Caki2 (cell line): ENCODE measurements at regions not wholly inside any gene's neighbourhood (a gene's known extent, or its start where the extent isn't known, plus 50 kb on each side); places are given as distances from the start of the nearest gene placed in this dataset.

Source experiments
- DNase-seq: peaks from one replicate; pipeline ENCODE4 v3.0.0-alpha.2; 2015; ENCODE audit warnings: low read depth
- in situ Hi-C: cut with HindIII; loops from 2 replicates; pipeline ENCODE4 v1.10.0; 2016; ENCODE audit warnings: low sequenced_read_pairs, low pct_unique_long_range_greater_than_20kb, mixed read lengths

DNA sequence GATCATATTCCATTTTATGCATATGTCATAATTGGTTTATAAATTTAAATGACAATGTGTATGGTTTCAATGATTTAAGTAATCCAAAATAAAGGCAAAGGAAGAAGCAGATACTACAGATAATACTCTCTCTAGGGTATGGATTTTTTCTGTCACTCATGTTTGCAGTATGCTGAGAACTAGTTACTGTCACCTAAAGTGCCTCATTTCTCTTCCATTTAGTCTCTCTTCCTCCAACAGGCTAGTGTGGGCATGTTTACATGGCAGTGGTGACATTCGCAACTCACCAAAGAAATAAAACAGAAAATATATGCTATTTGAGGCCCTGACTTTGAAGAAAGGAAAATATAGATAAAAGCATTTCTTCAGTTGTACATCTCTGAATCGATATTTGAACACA lies 1460.4 kb upstream of the ZEB2 start:
- in situ Hi-C loops, result no loop called here
- no peak for DNase-seq

DNA sequence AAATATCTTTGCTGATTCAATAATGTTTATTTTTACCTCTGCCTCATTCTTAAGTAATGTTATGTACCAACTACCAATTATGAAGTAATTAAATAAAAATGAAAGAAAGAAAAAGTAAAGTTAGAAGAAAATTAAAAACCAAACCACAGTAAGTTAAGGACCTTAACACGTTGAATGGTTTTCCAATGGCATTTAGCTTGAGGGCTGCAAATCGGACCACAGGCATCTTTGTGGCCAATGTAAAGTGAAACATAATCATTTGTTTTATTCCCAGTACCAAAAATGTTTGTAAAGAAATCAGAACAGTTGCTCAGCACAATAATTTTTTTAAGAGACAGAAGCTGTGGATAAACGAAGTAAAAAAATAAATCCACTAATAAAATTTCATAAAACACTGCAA lies 1455.5 kb upstream of the ZEB2 start:
- in situ Hi-C loops, result no loop called here

GRCh38 chr2:145961846-145962245 lies 1441.9 kb upstream of the ZEB2 start:
- in situ Hi-C loops, result no loop called here
- DNase-seq, result no peak

More for the DNA sequence above, 1455.5 kb upstream of the ZEB2 start:
- DNase-seq, result no peak

GRCh38 chr2:145960479-145961163 lies 1440.7 kb upstream of the ZEB2 start:
- DNase-seq, result no peak
- in situ Hi-C loops, result no loop called here

GRCh38 chr2:145958611-145959010 lies 1438.7 kb upstream of the ZEB2 start:
- no peak for DNase-seq
- in situ Hi-C loops, result no loop called here

DNA sequence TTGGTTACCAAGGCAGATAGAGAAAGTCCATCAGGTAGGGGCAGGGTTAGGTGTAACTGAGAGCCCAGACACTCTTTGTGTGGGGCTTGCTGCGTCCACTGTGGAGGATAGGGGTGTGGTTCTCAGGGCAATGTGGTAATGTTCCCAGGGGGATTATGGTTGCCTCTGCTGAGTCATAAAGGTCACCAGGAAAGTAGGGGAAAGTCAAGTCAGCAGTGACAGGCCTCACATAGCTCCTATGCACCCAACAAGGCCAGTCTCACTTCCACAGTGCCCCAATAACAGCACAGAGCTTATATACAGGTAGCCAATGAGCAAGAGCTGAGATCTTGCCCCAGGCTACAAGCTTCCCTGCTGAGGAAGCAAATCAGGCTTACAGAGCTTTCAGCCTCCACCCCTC lies 1438.0 kb upstream of the ZEB2 start:
- in situ Hi-C loops, result no loop called here
- DNase-seq, result no peak

GRCh38 chr2:145939949-145940348 lies 1420.0 kb upstream of the ZEB2 start:
- no peak for DNase-seq
- in situ Hi-C loops, result no loop called here

DNA sequence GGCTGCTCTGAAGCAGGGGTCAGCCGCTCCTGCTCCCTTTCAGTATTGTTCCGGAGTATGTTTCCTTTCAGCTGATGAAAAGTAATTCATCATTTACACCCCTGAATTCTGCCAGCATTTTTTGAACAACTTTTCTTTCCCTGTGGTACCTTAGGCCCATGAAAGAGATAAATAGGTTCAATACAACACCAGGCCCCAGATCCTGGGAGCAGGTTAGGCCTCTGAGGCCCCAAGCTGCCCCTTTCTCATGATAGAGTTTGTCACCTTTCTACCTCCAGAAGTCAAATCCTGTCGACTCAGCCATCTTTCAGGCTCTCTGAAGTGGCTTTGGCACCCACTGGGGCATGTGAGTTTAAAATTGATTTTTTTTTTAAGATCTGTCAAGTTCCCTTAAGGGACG lies 1415.1 kb upstream of the ZEB2 start:
- in situ Hi-C loops, result no loop called here
- no peak for DNase-seq

DNA sequence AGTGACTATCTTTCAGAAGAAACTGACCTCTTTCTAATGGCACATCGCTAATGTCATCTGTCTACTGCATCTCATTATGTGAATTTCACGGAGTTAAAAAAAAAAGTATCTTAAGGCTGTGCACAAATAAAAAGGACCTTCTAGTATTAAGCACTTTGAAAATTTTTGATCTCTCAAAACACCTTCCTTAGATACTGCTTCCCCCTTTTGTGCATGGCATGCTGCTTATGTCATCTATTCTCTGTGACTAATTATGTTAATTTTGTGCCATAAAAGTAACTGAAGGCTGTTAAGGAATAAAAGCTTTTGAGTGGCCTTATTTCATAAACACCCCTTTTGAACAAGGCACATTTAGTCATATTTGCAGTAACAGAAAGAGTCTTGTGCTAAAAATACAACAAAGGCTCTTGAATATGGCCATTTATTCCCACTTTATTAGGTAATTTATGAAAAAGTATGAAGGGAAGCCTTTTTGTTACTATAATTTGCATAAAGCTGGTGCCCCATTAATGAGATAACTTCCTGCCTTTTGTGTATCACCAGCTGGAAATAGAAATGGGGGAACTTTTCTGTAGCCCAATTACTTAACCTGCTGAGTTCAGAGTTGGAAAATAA lies 1412.0 kb upstream of the ZEB2 start:
- no peak for DNase-seq

DNA sequence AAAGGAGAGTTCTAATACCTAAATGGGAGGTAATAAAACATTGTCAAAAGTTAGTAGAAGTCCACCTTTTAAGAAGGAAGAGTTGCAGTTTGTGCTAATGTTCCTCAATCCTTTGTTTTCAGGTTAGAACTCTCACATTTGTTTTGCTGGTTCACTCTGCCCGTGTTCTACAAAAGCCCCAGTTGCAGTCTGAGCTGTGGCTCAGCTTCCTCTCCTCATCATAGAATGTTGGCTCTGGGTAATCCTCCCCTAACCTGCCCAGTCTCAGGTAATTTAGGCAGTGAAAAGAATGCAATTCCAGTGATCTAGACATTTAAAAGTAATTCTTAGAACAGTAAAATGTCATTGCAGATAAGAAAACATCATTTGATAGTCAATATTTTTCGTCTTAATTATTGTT lies 1410.4 kb upstream of the ZEB2 start:
- no peak for DNase-seq
- in situ Hi-C loops, result no loop called here

More for the DNA sequence above, 1412.0 kb upstream of the ZEB2 start:
- in situ Hi-C loops, result no loop called here

DNA sequence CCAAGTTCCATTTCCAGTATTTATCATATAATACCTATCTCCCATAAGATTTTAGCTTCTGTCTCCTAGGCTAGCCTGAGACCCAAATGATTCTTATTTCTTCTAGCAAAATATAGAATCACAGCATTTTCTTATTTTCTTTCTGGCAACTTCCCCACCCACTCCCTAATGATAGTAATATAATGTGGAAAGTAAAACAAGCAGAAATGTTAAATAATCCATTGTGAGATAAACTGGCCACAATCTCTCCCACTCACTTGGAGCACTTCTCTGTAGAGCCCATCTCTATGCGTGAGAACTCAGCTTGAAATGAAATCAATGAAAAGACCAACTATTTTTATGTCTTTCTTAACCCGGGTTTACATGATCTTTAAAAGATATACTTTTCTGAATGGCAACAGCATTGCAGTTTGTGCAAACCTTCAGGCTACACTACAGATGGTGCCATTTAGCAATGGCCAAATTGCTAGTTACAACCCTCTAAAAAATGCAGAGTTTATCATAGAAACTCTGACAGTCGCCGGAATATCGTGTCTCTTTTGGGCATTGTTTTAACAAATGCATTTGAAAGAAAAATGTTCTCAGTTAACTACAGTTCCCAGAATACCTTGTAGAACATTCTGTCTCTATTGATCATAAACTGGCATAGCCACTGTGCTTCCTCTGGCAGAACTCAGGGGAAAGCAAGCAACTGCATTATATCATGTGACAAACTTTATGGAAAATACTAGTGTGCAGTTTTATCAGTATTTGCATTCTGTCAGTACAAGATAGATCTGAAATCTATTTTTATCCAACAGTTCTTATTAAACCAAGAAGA lies 1407.4 kb upstream of the ZEB2 start:
- in situ Hi-C loops, result no loop called here
- no peak for DNase-seq

DNA sequence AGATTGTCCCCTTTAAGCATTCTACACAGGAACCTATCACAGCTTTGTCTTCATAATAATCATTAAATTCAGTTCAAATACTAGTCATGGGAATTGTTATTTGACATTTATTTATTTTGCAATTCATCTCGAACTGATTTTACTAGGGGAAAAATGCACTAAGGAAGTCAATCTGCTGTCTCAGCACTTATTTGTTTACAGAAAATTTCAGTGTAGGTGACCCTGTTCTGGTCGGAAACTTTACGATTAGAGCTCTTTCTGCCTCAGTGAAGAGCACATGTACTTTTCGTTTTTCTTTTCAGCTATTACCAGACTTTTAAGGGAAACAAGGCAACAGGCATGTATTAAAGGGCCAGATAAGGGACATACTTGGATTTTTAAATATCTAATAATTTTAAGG lies 1405.7 kb upstream of the ZEB2 start:
- DNase-seq, result no peak
- in situ Hi-C loops, result no loop called here

DNA sequence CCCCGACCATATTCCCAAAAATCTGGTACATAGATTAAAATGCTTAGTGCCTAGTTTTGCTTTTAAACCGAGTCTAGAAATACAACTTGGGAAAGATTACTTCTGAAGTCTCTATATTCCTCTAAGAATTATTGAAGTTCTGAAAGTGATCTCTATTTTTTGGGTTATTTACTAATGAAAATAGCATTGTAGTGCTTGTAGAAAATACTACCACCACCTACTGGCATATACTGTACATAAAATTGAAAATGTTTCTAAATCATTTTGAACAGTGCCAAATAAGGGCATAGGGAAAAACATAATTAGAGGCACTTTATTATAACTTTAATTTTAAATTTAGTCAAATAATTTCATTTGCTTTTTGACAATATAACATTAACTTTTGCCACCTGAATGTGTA lies 1399.6 kb upstream of the ZEB2 start:
- in situ Hi-C loops, result no loop called here
- no peak for DNase-seq

GRCh38 chr2:145918951-145919350 lies 1399.0 kb upstream of the ZEB2 start:
- in situ Hi-C loops, result no loop called here
- no peak for DNase-seq

- no peak for DNase-seq
- in situ Hi-C loops, result no loop called here
Observed at GRCh38 chr2:145916799-145917198, 1396.9 kb upstream of the ZEB2 start.

- no peak for DNase-seq
- in situ Hi-C loops, result no loop called here
Observed at GRCh38 chr2:145914716-145915115, 1394.8 kb upstream of the ZEB2 start.

GRCh38 chr2:145910416-145910815 lies 1390.5 kb upstream of the ZEB2 start:
- DNase-seq, result no peak
- in situ Hi-C loops, result no loop called here

GRCh38 chr2:145909766-145910165 lies 1389.8 kb upstream of the ZEB2 start:
- DNase-seq, result no peak
- in situ Hi-C loops, result no loop called here

- no peak for DNase-seq
Observed at GRCh38 chr2:145909175-145909755, 1389.3 kb upstream of the ZEB2 start.

More at GRCh38 chr2:145909175-145909755, 1389.3 kb upstream of the ZEB2 start:
- in situ Hi-C loops, result no loop called here
